HCT116 (cell line): ENCODE measurements at regions not wholly inside any gene's neighbourhood (a gene's known extent, or its start where the extent isn't known, plus 50 kb on each side); places are given as distances from the start of the nearest gene placed in this dataset.

Experiments
- ATAC-seq: fragments of 200-7000 bp; cut with Tn5 transposase; 2 replicates; pipeline ENCODE4 v1.9.1; 2020; ENCODE audit warnings: mild to moderate bottlenecking, moderate library complexity
- BruUV-seq: library from RNA; stranded (reverse); fragments of 400-500 nt; replicated peaks from 2 replicates; lab custom pipeline; 2021; lab: Mats Ljungman, UMichigan
- CTCF ChIA-PET: fragments of 300-600 bp; sonication (Branson Sonifier 250); formaldehyde crosslinking; loops from one replicate; lab custom pipeline; 2021; ENCODE audit warnings: antibody characterized with exemption; lab: Charles Lee
- POLR2A ChIA-PET: fragments of 300-600, 350-600 bp; sonication (Branson Sonifier 250); formaldehyde crosslinking; loops from one replicate; lab custom pipeline; 2021; ENCODE audit warnings: antibody characterized with exemption; lab: Charles Lee
- RAD21 ChIA-PET, 2 experiments: fragments of 300-600 bp; sonication (Branson Sonifier 250); formaldehyde crosslinking; loops; one replicate each; lab custom pipeline; 2023; ENCODE audit warnings: low total read pairs in 2 of 2; ENCODE audit not compliant: uncharacterized antibody in 2 of 2, unreplicated experiment in 2 of 2, low non-redundant PET in 1 of 2; lab: Charles Lee
- DNase-seq: peaks from one replicate; pipeline ENCODE4 v3.0.0-alpha.2; 2010; ENCODE audit warnings: low read depth, low spot score
- H2AFZ ChIP-seq: fragments of 200-600 bp; shearing (Covaris generic), sonication (generic); 2 replicates; pipeline ENCODE4 v1.6.1; 2017; ENCODE audit warnings: low read depth, mixed run types, mixed read lengths, antibody characterized with exemption, low read length; ENCODE audit not compliant: poor library complexity, severe bottlenecking
- H3K27ac ChIP-seq: 2 replicates; pipeline ENCODE4 v1.5.1; 2012; ENCODE audit warnings: low read depth, low read length
- H3K27me3 ChIP-seq: fragments of 200-600 bp; sonication (generic); 2 replicates; pipeline ENCODE4 v1.6.1; 2016; ENCODE audit warnings: mixed run types, low read length, mixed read lengths; ENCODE audit not compliant: insufficient read depth
- H3K36me3 ChIP-seq, 2 experiments: fragments of 200-500 bp in 1 of 2; fragments of 200-600 bp in 1 of 2; sonication (Bioruptor generic) in 1 of 2; sonication (generic) in 1 of 2; 2 replicates each; pipeline versions ENCODE4 v1.5.1 to v1.6.1; 2014 to 2016; ENCODE audit warnings: low read length in 2 of 2, inconsistent platforms in 1 of 2, mixed read lengths in 1 of 2, mixed run types in 1 of 2; ENCODE audit not compliant: insufficient read depth in 2 of 2, control insufficient read depth in 1 of 2
- H3K4me1 ChIP-seq, 2 experiments: fragments of 200-600 bp in 1 of 2; sonication (generic) in 1 of 2; 2 replicates each; pipeline versions ENCODE4 v1.5.1 to v1.6.1; 2012 to 2017; ENCODE audit warnings: low read length in 2 of 2, inconsistent platforms in 1 of 2, mild to moderate bottlenecking in 1 of 2, mixed read lengths in 1 of 2, mixed run types in 1 of 2, moderate library complexity in 1 of 2; ENCODE audit not compliant: insufficient read depth in 2 of 2, control insufficient read depth in 1 of 2
- H3K4me2 ChIP-seq: fragments of 200-600 bp; sonication (generic); 2 replicates; pipeline ENCODE4 v1.6.1; 2017; ENCODE audit warnings: mixed run types, low read length, mixed read lengths
- H3K4me3 ChIP-seq, 2 experiments: fragments of 200-600 bp in 1 of 2; sonication (generic) in 1 of 2; replicated peaks in 1 of 2; 2 replicates each; pipeline ENCODE4 v1.5.1; 2011 to 2016; ENCODE audit warnings: low read length in 2 of 2, control low read depth in 1 of 2, low read depth in 1 of 2, mild to moderate bottlenecking in 1 of 2, mixed read lengths in 1 of 2, mixed run types in 1 of 2
- H3K79me2 ChIP-seq: fragments of 200-600 bp; sonication (generic); 2 replicates; pipeline ENCODE4 v1.6.1; 2017; ENCODE audit warnings: mild to moderate bottlenecking, mixed run types, low read length, moderate library complexity, mixed read lengths; ENCODE audit not compliant: insufficient read depth
- H3K9ac ChIP-seq: fragments of 200-600 bp; sonication (generic); 2 replicates; pipeline ENCODE4 v1.6.1; 2016; ENCODE audit warnings: low read length, mixed read lengths
- H3K9me2 ChIP-seq: fragments of 200-600 bp; sonication (generic), shearing (Covaris generic); 2 replicates; pipeline ENCODE4 v1.6.1; 2017; ENCODE audit warnings: mixed run types, mild to moderate bottlenecking, moderate library complexity; ENCODE audit not compliant: insufficient read depth
- H3K9me3 ChIP-seq, 2 experiments: fragments of 200-500 bp in 1 of 2; fragments of 200-600 bp in 1 of 2; sonication (Bioruptor generic) in 1 of 2; sonication (generic) in 1 of 2; 2 replicates each; pipeline ENCODE4 v1.6.1; 2014 to 2017; ENCODE audit warnings: low read length in 2 of 2, mixed read lengths in 2 of 2, inconsistent platforms in 1 of 2, low read depth in 1 of 2, mild to moderate bottlenecking in 1 of 2, mixed run types in 1 of 2, moderate library complexity in 1 of 2; ENCODE audit not compliant: control insufficient read depth in 1 of 2, insufficient read depth in 1 of 2
- H4K20me1 ChIP-seq: fragments of 200-600 bp; sonication (generic), shearing (Covaris generic); 2 replicates; pipeline ENCODE4 v1.6.1; 2017; ENCODE audit warnings: mixed run types, mild to moderate bottlenecking, moderate library complexity; ENCODE audit not compliant: insufficient read depth
- ATF3 ChIP-seq: IDR thresholded peaks from 2 replicates; pipeline ENCODE4 v1.6.1; 2012
- CBX3 ChIP-seq: IDR thresholded peaks from 2 replicates; pipeline ENCODE4 v1.6.1; 2012; ENCODE audit warnings: low read depth
- CEBPB ChIP-seq: IDR thresholded peaks from 2 replicates; pipeline ENCODE4 v1.6.1; 2012; ENCODE audit warnings: low read depth
- CTCF ChIP-seq, 3 experiments: fragments of 200-600 bp in 1 of 3; sonication (generic) in 1 of 3; IDR thresholded peaks in 2 of 3; conservative IDR thresholded peaks in 1 of 3; 2 replicates each; pipeline ENCODE4 v1.5.1; 2012 to 2017; ENCODE audit warnings: low read depth in 2 of 3, low read length in 2 of 3, antibody characterized with exemption in 1 of 3, borderline replicate concordance in 1 of 3, control low read depth in 1 of 3, mild to moderate bottlenecking in 1 of 3, mixed read lengths in 1 of 3, mixed run types in 1 of 3, moderate library complexity in 1 of 3; ENCODE audit not compliant: insufficient read depth in 1 of 3
- EGR1 ChIP-seq: IDR thresholded peaks from 2 replicates; pipeline ENCODE4 v1.6.1; 2012; ENCODE audit warnings: low read depth
- ELF1 ChIP-seq: IDR thresholded peaks from 2 replicates; pipeline ENCODE4 v1.6.1; 2012; ENCODE audit warnings: low read depth, borderline replicate concordance
- EZH2phosphoT487 ChIP-seq: fragments of 200-600 bp; IDR thresholded peaks from 2 replicates; pipeline ENCODE4 v1.6.1; 2018; ENCODE audit warnings: antibody characterized with exemption, borderline replicate concordance
- JUND ChIP-seq: IDR thresholded peaks from 2 replicates; pipeline ENCODE4 v1.6.1; 2012
- POLR2A ChIP-seq: IDR thresholded peaks from 2 replicates; pipeline ENCODE4 v1.7.0; 2011; ENCODE audit warnings: borderline replicate concordance; ENCODE audit not compliant: insufficient read depth, insufficient read length; ENCODE audit errors: extremely low read depth
- POLR2AphosphoS5 ChIP-seq: IDR thresholded peaks from 2 replicates; pipeline ENCODE4 v1.6.1; 2011; ENCODE audit warnings: mild to moderate bottlenecking, low read depth, low read length, moderate library complexity
- RAD21 ChIP-seq: IDR thresholded peaks from 2 replicates; pipeline ENCODE4 v1.6.1; 2012; ENCODE audit warnings: low read depth, mild to moderate bottlenecking
- SP1 ChIP-seq: IDR thresholded peaks from 2 replicates; pipeline ENCODE4 v1.6.1; 2012; ENCODE audit warnings: low read depth
- YY1 ChIP-seq: IDR thresholded peaks from 2 replicates; pipeline ENCODE4 v1.6.1; 2011; ENCODE audit warnings: low read length, low read depth, moderate library complexity, mild to moderate bottlenecking; ENCODE audit not compliant: insufficient replicate concordance; ENCODE audit errors: extremely low read depth
- ZFX ChIP-seq: fragments of 450-650 bp; IDR thresholded peaks from 2 replicates; pipeline ENCODE4 v1.6.1; 2017
- ZNF274 ChIP-seq: fragments of 200-500 bp; sonication (Bioruptor generic); IDR thresholded peaks from 2 replicates; pipeline ENCODE4 v1.6.1; 2014; ENCODE audit warnings: mild to moderate bottlenecking, low read depth, low read length, inconsistent platforms
- intact Hi-C: fragments of 100-400 bp; cut with micrococcal nuclease; formaldehyde crosslinking; loops from 2 replicates; pipeline ENCODE4 v1.10.0; 2022
- TF ChIP-seq, protein P1 (sequence below): IDR thresholded peaks from 2 replicates; pipeline ENCODE4 v1.6.1; 2011; ENCODE audit warnings: mild to moderate bottlenecking, low read length, moderate library complexity; ENCODE audit not compliant: insufficient replicate concordance; ENCODE audit errors: extremely low read depth

GRCh38 chr18:38313831-38314230 is 748.2 kb upstream of the CELF4 start (continued):
- TF ChIP-seq POLR2AphosphoS5 (no peak), JUND (no peak)

DNA sequence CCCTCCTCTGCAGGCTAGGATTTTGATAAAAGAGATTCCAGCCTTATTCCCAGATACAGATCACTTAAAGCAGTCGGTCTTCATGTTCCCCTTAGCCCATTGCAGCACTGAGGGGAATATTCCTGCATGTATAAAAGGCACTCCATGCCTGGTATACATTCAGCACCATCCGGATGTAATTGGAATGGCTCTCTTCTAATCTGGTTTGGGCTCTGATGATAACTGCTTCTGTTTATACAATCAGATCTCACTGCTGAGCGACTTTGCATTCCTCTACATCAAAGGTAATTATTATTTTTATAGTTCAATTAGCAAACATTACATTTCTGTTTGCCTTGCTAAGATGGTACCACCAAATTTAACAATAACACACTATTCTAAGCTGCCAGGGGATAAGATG is 746.9 kb upstream of the CELF4 start:
- Histone ChIP-seq H3K36me3 (no peaks in the 10 kb centered on the region), H3K4me1 (no peaks in the 10 kb centered on the region), H2AFZ (no peak overlapping the region), H3K9me2 (no peaks in the 10 kb centered on the region), H3K4me2 (no peak overlapping the region), H3K27ac (no peak overlapping the region), H3K9ac (no peak overlapping the region), H3K27me3 (no peaks in the 10 kb centered on the region), H3K79me2 (no peaks in the 10 kb centered on the region), H4K20me1 (no peaks in the 10 kb centered on the region), H3K4me3 (no peak overlapping the region), H3K9me3 (peaks cover 5 to 19% of the 10 kb centered on the region in 2 experiments; a peak in 3 of 4 replicates)
- CTCF ChIA-PET = no interaction called here
- TF ChIP-seq EGR1 (no peak), ZFX (no peak), CEBPB (no peak)
- ATAC-seq (no peak), DNase-seq (no peak)
- RAD21 ChIA-PET = no interaction called here
- intact Hi-C loops = no loop called here
- POLR2A ChIA-PET = no interaction called here
- BruUV-seq = no TSS peak

- BruUV-seq = no TSS peak
- Histone ChIP-seq H3K36me3 (no peaks in the 10 kb centered on the region), H4K20me1 (no peaks in the 10 kb centered on the region), H3K9ac (no peak overlapping the region), H3K27me3 (no peaks in the 10 kb centered on the region), H3K79me2 (no peaks in the 10 kb centered on the region), H3K9me3 (peaks cover 5 to 22% of the 10 kb centered on the region in 2 experiments; a peak in 3 of 4 replicates), H3K9me2 (no peaks in the 10 kb centered on the region), H2AFZ (no peak overlapping the region), H3K4me1 (no peaks in the 10 kb centered on the region), H3K4me2 (no peak overlapping the region), H3K27ac (no peak overlapping the region), H3K4me3 (no peak overlapping the region)
- intact Hi-C loops = no loop called here
- DNase-seq (no peak), ATAC-seq (no peak)
- ChIA-PET POLR2A (no interaction called here), RAD21 (no interaction called here), CTCF (no interaction called here)
- TF ChIP-seq EGR1 (no peak), CTCF (IDR thresholded peaks at IDR 0.05 in 2 of 3, conservative IDR thresholded peaks at IDR 0.05 in 1 of 3; ENCODE audit: borderline replicate concordance in 1 of 3, insufficient read depth in 1 of 3, low read depth in 2 of 3, low read length in 2 of 3) (no peak), YY1 (no peak), RAD21 (no peak), POLR2A (no peak), ELF1 (no peak), SP1 (no peak), CBX3 (no peak), ZNF274 (no peak), CEBPB (no peak), ATF3 (no peak), EZH2phosphoT487 (no peak)
- TF ChIP-seq, protein P1, sequence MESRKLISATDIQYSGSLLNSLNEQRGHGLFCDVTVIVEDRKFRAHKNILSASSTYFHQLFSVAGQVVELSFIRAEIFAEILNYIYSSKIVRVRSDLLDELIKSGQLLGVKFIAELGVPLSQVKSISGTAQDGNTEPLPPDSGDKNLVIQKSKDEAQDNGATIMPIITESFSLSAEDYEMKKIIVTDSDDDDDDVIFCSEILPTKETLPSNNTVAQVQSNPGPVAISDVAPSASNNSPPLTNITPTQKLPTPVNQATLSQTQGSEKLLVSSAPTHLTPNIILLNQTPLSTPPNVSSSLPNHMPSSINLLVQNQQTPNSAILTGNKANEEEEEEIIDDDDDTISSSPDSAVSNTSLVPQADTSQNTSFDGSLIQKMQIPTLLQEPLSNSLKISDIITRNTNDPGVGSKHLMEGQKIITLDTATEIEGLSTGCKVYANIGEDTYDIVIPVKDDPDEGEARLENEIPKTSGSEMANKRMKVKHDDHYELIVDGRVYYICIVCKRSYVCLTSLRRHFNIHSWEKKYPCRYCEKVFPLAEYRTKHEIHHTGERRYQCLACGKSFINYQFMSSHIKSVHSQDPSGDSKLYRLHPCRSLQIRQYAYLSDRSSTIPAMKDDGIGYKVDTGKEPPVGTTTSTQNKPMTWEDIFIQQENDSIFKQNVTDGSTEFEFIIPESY = no peak
Measured at GRCh38 chr18:38310936-38311335, 745.3 kb upstream of the CELF4 start.
